Chondrocyte (in vitro differentiated cells): ENCODE measurements at regions not wholly inside any gene's neighbourhood (a gene's known extent, or its start where the extent isn't known, plus 50 kb on each side); places are given as distances from the start of the nearest gene placed in this dataset.

Experiments used
- DNase-seq: peaks from one replicate; pipeline ENCODE4 v3.0.0; 2021; ENCODE audit warnings: mixed read lengths, low spot score
- H3K27ac Mint-ChIP-seq: one replicate; pipeline ENCODE4 v1.8.0; 2021; ENCODE audit warnings: mild to moderate bottlenecking, moderate library complexity, mixed read lengths; ENCODE audit not compliant: unreplicated experiment
- H3K27me3 Mint-ChIP-seq: 2 replicates; pipeline ENCODE4 v1.8.0; 2021; ENCODE audit warnings: low read depth, mixed read lengths
- H3K36me3 Mint-ChIP-seq: 2 replicates; pipeline ENCODE4 v1.8.0; 2021; ENCODE audit warnings: low read depth, mixed read lengths
- H3K4me1 Mint-ChIP-seq: 2 replicates; pipeline ENCODE4 v1.8.0; 2021; ENCODE audit warnings: low read depth, mild to moderate bottlenecking, mixed read lengths
- H3K4me3 Mint-ChIP-seq: one replicate; pipeline ENCODE4 v1.8.0; 2021; ENCODE audit warnings: mild to moderate bottlenecking, moderate library complexity, mixed read lengths; ENCODE audit not compliant: unreplicated experiment
- H3K9me3 Mint-ChIP-seq: 2 replicates; pipeline ENCODE4 v1.8.0; 2021; ENCODE audit warnings: low read depth, mixed read lengths
- CTCF ChIP-seq: fragments of 200-600 bp; sonication (generic); IDR thresholded peaks from 2 replicates; pipeline ENCODE4 v1.5.0; 2021; ENCODE audit warnings: antibody characterized with exemption, mild to moderate bottlenecking, moderate library complexity

- Mint-ChIP-seq H3K27me3 (no peaks in the 10 kb centered on the region), H3K4me1 (peaks cover 3% of the 10 kb centered on the region), H3K9me3 (no peaks in the 10 kb centered on the region), H3K4me3 (no peak overlapping the region), H3K36me3 (peaks cover 2% of the 10 kb centered on the region), H3K27ac (no peak overlapping the region)
- no peak for TF ChIP-seq CTCF
- DNase-seq = no peak
Observed at GRCh38 chr4:3347871-3348270, 55.0 kb downstream of the RGS12 start.

- Mint-ChIP-seq H3K4me1 (no peaks in the 10 kb centered on the region), H3K9me3 (no peaks in the 10 kb centered on the region), H3K27ac (no peak overlapping the region), H3K36me3 (peaks cover 2% of the 10 kb centered on the region), H3K27me3 (no peaks in the 10 kb centered on the region), H3K4me3 (no peak overlapping the region)
- TF ChIP-seq CTCF = no peak
- no peak for DNase-seq
Observed at GRCh38 chr4:3348621-3349020, 55.8 kb downstream of the RGS12 start.

GRCh38 chr4:3349116-3349515 is 56.3 kb downstream of the RGS12 start:
- Mint-ChIP-seq H3K9me3 (no peaks in the 10 kb centered on the region), H3K27ac (no peak overlapping the region), H3K4me3 (no peak overlapping the region), H3K36me3 (no peaks in the 10 kb centered on the region), H3K4me1 (no peaks in the 10 kb centered on the region), H3K27me3 (no peaks in the 10 kb centered on the region)
- DNase-seq = no peak
- TF ChIP-seq CTCF = no peak

GRCh38 chr4:3351997-3352396 is 59.2 kb downstream of the RGS12 start:
- no peak overlapping the region for H3K27ac Mint-ChIP-seq

GRCh38 chr4:3352505-3352904 is 59.7 kb downstream of the RGS12 start:
- H3K27ac Mint-ChIP-seq = no peak overlapping the region
- H3K4me3 Mint-ChIP-seq = no peak overlapping the region
- H3K36me3 Mint-ChIP-seq = peaks cover 2% of the 10 kb centered on the region
- no peaks in the 10 kb centered on the region for H3K4me1 Mint-ChIP-seq
- H3K27me3 Mint-ChIP-seq = no peaks in the 10 kb centered on the region
- TF ChIP-seq CTCF = no peak
- peaks cover 6% of the 10 kb centered on the region for H3K9me3 Mint-ChIP-seq
- DNase-seq = no peak

More at GRCh38 chr4:3351997-3352396, 59.2 kb downstream of the RGS12 start:
- TF ChIP-seq CTCF = no peak
- Mint-ChIP-seq H3K9me3 (peaks cover under 1% of the 10 kb centered on the region), H3K36me3 (peaks cover 2% of the 10 kb centered on the region), H3K4me3 (no peak overlapping the region), H3K27me3 (no peaks in the 10 kb centered on the region), H3K4me1 (no peaks in the 10 kb centered on the region)
- no peak for DNase-seq
